Mesothelial cell of epicardium (in vitro differentiated cells): ENCODE measurements at regions not wholly inside any gene's neighbourhood (a gene's known extent, or its start where the extent isn't known, plus 50 kb on each side); places are given as distances from the start of the nearest gene placed in this dataset.

Source experiments
- DNase-seq, 2 experiments: peaks; one replicate each; pipeline ENCODE4 v3.0.0; 2021; ENCODE audit warnings: low spot score in 2 of 2; ENCODE audit not compliant: unreplicated experiment in 2 of 2
- H3K27ac Mint-ChIP-seq: 2 replicates; pipeline ENCODE4 v1.8.0; 2021; ENCODE audit warnings: mixed read lengths
- H3K27me3 Mint-ChIP-seq: 2 replicates; pipeline ENCODE4 v1.8.0; 2021; ENCODE audit warnings: low read depth, mixed read lengths
- H3K36me3 Mint-ChIP-seq: 2 replicates; pipeline ENCODE4 v1.8.0; 2021; ENCODE audit warnings: mixed read lengths
- H3K4me1 Mint-ChIP-seq: 2 replicates; pipeline ENCODE4 v1.8.0; 2021; ENCODE audit warnings: mixed read lengths
- H3K4me3 Mint-ChIP-seq: 2 replicates; pipeline ENCODE4 v1.8.0; 2021; ENCODE audit warnings: mild to moderate bottlenecking, moderate library complexity, mixed read lengths
- H3K9me3 Mint-ChIP-seq: 2 replicates; pipeline ENCODE4 v1.8.0; 2021; ENCODE audit warnings: mixed read lengths
- TF ChIP-seq, protein P1 (sequence below): fragments of 200-600 bp; sonication (generic); IDR thresholded peaks from one replicate; pipeline ENCODE4 v1.5.0; 2021; ENCODE audit warnings: antibody characterized with exemption; ENCODE audit not compliant: unreplicated experiment

DNA sequence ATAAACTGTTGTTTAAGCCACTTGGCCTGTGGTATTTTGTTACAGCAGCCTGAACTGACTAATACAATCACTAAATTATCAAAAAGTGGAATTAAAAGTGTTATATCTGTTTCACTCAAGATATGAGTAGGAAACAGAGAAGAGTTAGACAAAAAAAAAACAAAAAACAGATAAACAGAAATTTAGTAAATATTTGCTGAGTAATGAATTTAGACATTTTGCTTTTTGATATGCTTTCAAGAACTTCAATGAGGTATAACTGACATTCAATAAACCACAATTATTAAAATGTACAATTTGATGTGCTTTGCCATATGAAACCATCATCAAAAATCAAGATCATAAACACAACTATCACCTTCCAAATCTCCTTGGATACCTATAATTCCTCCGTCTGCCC is 369.2 kb downstream of the PAX1 start:
- TF ChIP-seq, protein P1, sequence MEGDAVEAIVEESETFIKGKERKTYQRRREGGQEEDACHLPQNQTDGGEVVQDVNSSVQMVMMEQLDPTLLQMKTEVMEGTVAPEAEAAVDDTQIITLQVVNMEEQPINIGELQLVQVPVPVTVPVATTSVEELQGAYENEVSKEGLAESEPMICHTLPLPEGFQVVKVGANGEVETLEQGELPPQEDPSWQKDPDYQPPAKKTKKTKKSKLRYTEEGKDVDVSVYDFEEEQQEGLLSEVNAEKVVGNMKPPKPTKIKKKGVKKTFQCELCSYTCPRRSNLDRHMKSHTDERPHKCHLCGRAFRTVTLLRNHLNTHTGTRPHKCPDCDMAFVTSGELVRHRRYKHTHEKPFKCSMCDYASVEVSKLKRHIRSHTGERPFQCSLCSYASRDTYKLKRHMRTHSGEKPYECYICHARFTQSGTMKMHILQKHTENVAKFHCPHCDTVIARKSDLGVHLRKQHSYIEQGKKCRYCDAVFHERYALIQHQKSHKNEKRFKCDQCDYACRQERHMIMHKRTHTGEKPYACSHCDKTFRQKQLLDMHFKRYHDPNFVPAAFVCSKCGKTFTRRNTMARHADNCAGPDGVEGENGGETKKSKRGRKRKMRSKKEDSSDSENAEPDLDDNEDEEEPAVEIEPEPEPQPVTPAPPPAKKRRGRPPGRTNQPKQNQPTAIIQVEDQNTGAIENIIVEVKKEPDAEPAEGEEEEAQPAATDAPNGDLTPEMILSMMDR, result no peak
- no peaks in the 10 kb centered on the region for H3K27me3 Mint-ChIP-seq
- H3K36me3 Mint-ChIP-seq, result no peaks in the 10 kb centered on the region
- no peak overlapping the region for H3K27ac Mint-ChIP-seq
- peaks cover 3% of the 10 kb centered on the region for H3K4me1 Mint-ChIP-seq
- no peak for DNase-seq
- H3K4me3 Mint-ChIP-seq, result no peak overlapping the region
- peaks cover 9% of the 10 kb centered on the region for H3K9me3 Mint-ChIP-seq

DNA sequence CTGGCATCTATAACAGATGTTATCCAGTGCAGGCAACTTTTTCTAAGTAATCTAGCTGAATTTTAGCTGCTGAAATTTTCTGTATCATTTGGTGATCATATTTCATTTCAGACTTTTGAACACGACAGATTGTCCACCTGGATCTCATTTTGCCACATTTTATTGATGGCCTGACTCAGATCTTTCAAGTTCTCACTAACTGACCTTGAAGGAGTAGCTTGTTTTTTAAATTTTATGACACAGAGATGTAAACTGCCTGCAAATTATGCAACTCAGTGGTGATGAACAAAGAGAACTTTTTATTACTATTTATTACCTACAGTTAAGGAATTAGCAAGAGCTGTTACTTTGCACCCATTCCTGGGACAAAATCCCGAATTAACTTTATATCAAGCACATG is 366.4 kb downstream of the PAX1 start:
- DNase-seq, result no peak
- H3K27ac Mint-ChIP-seq, result no peak overlapping the region
- H3K36me3 Mint-ChIP-seq, result no peaks in the 10 kb centered on the region
- TF ChIP-seq, protein P1, result no peak
- no peak overlapping the region for H3K4me3 Mint-ChIP-seq
- no peaks in the 10 kb centered on the region for H3K27me3 Mint-ChIP-seq
- peaks cover 3% of the 10 kb centered on the region for H3K4me1 Mint-ChIP-seq
- peaks cover 3% of the 10 kb centered on the region for H3K9me3 Mint-ChIP-seq

DNA sequence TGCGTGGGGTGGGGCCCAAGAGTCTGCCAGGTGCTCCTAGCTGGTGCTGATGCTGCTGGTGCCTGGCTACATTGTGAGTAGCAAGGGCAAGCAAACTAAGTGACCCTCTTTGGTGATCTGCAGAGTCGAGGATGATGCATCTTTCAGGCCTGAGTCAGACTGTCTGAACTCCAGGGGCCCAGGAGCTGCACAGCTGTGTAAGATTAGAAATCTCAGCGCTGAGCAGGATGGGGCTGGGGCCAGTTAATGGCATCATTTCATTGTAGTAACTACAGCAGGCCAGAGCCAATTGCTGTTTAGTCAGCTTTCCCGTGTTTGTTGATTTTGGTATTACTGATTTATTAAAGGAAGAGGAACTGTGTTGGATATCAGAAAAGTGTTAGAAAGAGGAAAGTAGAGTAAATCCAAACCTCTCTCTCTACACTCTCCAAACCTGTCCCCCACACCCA is 365.2 kb downstream of the PAX1 start:
- no peak overlapping the region for H3K4me3 Mint-ChIP-seq
- no peaks in the 10 kb centered on the region for H3K36me3 Mint-ChIP-seq
- H3K4me1 Mint-ChIP-seq, result peaks cover 3% of the 10 kb centered on the region
- TF ChIP-seq, protein P1, result no peak
- no peaks in the 10 kb centered on the region for H3K27me3 Mint-ChIP-seq
- no peaks in the 10 kb centered on the region for H3K9me3 Mint-ChIP-seq
- H3K27ac Mint-ChIP-seq, result no peak overlapping the region
- DNase-seq, result no peak

DNA sequence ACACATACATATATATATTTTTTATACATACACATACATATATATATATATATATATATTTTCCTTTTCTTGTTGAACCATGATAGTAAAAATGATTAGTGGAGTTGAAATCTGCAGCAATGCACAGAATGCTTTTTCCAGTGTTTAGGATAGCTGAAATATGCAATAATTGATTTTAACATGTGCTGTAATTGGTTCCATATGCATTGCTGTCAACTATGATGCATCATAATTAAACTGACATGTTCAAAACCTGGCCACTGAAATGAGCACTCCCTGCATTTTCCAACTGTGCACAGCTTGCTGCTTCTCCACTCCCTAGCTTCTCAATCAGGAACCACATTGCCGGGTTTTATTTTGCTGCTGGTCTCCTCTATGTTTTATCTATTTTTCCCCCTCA is 358.3 kb downstream of the PAX1 start:
- H3K36me3 Mint-ChIP-seq, result no peaks in the 10 kb centered on the region
- no peak overlapping the region for H3K4me3 Mint-ChIP-seq
- no peaks in the 10 kb centered on the region for H3K27me3 Mint-ChIP-seq
- H3K27ac Mint-ChIP-seq, result no peak overlapping the region
- no peak for DNase-seq
- TF ChIP-seq, protein P1, result no peak
- no peaks in the 10 kb centered on the region for H3K9me3 Mint-ChIP-seq
- no peaks in the 10 kb centered on the region for H3K4me1 Mint-ChIP-seq

DNA sequence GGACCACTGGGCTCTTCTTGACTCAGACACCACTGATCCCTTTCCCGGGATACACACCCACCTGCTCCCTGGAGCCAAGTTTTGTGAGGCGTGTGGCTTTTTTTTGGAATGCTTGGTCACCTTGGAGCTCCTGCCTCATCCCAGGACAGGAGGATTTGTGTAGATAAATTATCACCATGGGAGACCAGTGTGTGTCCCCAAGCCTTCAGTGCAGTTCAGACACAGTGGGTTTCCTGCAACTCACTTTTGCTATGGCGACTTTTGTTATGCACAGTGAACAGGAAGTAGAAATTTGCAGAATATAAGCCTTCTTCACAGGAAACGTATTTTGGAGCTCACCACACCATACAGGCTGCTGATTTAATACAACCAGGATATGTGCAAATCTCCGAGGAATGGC is 357.4 kb downstream of the PAX1 start:
- no peaks in the 10 kb centered on the region for H3K27me3 Mint-ChIP-seq
- H3K9me3 Mint-ChIP-seq, result no peaks in the 10 kb centered on the region
- TF ChIP-seq, protein P1, result no peak
- no peak overlapping the region for H3K27ac Mint-ChIP-seq
- H3K36me3 Mint-ChIP-seq, result no peaks in the 10 kb centered on the region
- DNase-seq, result no peak
- H3K4me3 Mint-ChIP-seq, result no peak overlapping the region
- H3K4me1 Mint-ChIP-seq, result no peaks in the 10 kb centered on the region

DNA sequence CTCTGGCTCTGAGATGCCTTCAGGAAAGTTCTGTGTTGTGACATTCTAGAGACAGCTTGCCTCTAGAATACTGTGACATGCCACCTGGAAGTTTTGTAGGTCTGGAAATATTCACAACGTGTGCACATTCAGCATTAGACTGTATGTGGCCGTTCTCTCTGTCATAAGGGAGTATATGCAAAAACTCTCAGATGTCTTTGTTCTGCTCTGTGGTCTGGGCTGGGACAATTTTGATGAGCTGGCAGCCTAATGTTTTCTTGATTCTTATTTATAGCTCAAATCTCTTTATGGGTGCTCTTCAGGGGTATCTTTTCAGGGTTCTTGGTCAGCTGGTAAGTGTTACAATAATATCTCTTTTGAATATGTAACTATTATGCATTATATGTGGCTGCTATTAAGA is 355.1 kb downstream of the PAX1 start:
- no peaks in the 10 kb centered on the region for H3K9me3 Mint-ChIP-seq
- no peak overlapping the region for H3K4me3 Mint-ChIP-seq
- DNase-seq, result no peak
- H3K36me3 Mint-ChIP-seq, result no peaks in the 10 kb centered on the region
- no peaks in the 10 kb centered on the region for H3K27me3 Mint-ChIP-seq
- H3K4me1 Mint-ChIP-seq, result no peaks in the 10 kb centered on the region
- TF ChIP-seq, protein P1, result no peak
- H3K27ac Mint-ChIP-seq, result no peak overlapping the region
